HG03442 (cell line): ENCODE measurements at regions not wholly inside any gene's neighbourhood (a gene's known extent, or its start where the extent isn't known, plus 50 kb on each side); places are given as distances from the start of the nearest gene placed in this dataset.
"Not testable (repeated sequence)": the region's sequence is repeated elsewhere in the genome, so short reads cannot be mapped to it uniquely, and the experiment has no call there.

ENCODE experiments used
- ATAC-seq: cut with Tn5 transposase; IDR thresholded peaks from one replicate; pipeline ENCODE4 v1.9.1; 2021; ENCODE audit warnings: mild to moderate bottlenecking, moderate library complexity; ENCODE audit not compliant: unreplicated experiment

DNA sequence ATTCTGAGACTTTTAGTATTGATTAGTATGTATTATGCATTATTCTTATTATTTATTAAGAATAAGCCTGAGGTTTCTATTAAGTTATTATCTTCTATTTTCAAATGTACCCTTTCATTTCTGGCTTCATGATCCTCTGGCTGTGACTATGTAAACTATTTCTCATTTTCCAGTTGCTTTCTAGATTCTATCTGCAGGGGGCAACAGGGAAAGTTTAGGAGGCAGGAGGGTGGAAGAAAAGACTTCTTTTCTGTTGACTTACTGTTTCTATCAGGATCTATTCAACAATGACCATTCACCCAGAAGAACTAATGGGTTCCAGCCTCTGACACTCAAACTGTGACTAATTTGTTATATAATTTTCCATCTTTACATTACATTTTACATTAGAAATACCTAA, 653.4 kb upstream of the FSHR start:
- ATAC-seq = no peak

DNA sequence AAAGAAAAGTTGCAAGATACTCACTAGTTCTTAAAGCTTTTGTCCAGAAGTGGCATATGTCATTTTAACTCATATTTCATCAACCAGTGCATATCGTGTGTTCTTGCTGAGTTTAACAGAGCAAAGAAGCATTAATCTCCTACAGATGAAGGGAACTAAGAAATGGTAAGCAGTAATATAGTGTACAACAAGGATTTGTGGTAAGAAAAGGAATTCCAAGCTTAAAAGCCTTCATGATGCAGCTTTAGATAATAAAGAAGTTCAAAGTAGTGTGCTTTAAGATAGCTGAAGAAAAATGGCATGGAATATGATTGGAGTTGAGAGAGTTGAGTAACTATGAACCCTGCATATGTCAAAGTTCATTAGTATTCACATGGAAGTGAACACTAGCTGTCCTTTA, 649.8 kb upstream of the FSHR start:
- ATAC-seq = no peak

DNA sequence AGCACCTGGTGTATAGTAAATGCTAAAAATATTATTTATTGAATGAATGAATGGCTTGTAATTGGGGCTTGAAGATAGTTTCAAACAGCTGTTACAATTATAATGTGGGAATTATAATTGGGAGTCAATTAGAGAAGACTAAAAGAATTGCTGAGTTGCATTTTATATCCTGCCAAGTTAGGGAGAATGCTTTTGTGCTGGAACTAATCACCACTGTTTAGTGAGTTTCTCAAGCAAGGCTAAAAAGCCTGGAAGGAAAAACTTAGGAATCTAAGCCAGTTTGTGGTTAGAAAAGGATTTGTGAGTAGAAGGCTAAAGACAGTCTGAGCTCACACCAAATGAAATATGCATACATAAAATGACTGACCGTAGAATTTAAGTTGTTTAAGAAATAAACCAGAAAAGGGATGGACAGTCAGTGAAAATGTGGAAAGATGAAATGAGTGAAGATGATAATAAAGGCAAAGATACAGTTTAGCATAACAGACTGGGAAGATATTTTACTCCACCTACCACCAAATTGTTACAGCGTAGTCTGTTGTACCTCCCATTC, 647.7 kb upstream of the FSHR start:
- ATAC-seq = no peak

DNA sequence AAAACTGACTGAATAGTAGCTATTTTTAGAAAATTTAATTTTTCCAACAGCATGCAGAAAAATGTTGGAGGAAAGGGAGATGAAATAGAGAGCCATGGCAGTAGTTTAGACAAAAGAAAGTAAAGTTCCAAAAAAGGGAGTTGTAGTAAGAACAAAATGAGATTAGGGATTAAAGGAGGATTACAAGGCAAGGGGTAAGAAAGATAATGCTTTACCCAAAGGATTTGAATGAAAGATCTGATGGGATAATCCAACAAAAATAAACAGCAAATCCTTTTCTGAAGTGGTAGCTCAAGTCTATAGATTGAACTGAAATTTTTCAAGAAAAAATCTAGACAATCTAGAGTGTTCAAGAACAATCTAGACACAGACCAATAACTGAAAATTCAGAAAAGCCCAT, 644.3 kb upstream of the FSHR start:
- ATAC-seq = no peak

DNA sequence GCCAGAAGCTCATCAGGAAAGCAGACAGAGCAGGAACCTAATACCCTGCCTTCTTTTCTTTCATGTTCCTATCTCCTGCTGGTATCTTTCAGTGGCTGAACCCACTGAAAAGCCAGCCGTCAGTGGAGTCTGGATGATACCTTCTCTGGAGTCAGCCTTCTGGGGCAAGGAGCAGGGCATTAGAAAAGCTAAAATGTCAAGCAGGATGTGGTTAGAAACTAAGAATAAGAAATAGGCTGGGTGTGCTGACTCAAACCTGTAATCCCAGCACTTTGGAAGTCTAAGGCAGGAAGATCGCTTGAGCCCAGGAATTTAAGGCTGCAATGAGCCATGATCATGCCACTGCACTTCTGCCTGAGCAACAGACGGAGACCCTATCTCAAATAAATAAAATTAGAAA, 642.0 kb upstream of the FSHR start:
- ATAC-seq = no peak

DNA sequence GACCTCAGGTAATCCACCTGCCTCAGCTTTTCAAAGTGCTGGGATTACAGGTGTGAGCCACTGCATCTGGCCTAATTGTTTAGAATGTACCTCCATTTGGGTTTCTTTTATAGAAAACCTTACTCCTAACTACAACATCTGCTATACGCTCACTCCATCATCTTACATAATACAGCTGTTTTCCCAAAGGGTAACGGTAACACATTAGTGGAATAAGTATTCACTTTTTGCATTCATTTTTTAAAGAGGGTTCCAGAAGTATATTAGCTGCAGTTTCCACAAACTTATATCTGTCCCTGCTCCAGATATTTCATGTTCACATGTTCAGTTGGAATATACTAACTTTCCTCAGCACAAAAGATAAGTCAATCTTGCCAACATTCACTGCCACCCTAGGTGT, 640.1 kb upstream of the FSHR start:
- no peak for ATAC-seq

DNA sequence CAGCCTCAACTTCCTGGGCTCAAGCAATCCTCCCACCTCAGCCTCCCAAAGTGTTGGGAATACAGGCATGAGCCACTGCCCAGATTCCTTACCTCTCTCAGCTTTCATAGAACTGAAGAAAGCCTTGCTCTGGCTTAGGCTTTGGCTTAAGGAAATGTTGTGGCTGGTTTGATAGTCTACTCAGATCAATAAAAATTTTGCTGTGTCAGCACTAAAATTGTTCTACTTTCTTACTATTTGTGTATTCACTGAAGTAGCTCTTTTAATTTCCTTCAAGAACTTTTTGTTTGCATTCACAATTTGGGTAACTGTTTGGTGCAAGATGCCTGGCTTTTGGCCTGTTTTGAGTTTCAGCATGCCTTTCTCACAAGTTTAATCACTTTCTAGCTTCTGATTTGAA, 634.0 kb upstream of the FSHR start:
- no peak for ATAC-seq

DNA sequence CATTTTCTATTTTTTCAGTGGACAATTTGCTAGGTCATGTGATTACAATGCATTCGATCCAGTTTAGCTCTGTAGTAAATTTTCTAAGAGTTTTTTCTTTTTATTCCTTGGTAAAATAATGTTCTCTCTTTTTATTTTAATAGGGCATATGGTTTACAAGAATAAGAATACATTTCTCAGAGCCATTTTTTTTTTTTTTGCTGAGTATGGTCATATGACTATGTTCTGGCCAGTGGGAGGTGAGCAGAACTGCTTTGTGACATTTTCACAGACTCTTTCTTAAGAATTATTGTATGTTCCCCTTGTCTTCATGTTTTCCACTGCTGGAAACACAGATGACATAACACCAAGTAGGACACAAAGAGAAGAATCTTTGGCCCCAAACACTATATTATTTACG, 626.6 kb upstream of the FSHR start:
- ATAC-seq = no peak

DNA sequence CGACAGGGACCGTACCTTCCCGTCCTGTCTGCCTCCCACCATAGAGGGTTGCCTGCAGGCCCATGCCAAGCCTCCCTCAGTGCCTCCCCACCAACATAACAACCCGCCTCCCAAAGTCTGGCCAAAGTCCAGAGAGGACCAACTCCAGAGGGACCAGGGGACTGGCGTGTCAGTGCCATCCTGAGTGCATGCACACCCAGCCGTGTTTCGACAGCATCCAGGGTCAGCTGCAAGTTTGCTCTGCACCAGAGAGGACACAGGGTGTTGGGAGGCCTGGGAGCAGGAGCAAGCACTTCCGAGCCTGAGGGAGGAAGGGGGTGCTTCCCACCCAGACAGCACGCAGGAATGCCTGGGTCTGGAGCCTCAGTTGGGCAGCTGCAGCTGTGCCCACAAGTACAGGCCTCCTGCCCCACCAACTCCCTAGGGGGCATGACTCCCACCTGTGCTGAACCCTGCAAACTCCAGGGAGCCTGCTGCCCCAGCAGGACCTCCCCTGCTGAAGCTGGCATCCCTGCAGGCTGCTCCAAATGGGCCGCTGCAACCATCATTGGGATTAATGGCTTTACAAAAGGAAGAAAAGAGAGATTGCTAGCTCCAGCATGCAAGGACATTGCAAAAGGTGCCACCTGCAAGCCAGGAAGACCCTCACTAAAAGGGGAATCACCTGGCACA, 618.1 kb upstream of the FSHR start:
- no peak for ATAC-seq

DNA sequence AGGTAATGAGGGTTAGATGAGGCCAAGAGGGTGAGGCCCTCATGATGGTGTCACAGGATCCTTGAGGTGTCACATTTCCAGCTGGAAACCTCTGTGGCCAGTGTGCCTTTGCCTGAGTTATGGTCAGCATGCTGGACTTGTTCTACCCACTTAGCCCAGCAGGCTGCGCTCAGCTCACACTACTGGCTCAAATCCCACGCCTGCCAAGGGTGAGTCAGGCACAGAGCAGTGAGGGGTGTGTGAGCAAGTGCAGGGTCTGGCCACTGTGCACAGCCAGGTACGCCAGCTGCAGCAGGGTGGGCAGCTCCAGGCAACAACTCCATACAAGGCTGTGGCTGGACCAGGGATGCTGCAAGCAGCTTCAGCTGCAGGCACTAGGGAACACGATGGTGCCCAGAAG, 616.6 kb upstream of the FSHR start:
- ATAC-seq = no peak

DNA sequence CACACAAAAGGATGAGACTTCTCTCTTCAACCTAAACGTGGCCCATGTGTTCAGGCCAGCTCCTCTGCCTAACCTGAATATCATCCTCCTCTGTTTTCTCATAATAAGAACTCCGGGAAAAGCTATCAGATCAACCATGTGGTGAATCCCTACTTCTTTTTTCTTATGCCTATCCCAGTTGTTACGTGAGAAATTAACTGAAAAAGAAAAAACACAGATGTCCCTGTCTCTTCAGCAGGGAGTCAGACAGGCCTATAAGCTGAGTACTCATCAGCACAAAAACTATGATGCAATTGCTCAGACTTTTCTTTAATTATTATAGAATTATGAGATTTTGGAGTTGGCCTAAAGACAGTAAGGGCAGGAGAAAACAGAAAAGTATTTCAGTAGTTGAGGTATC, 613.0 kb upstream of the FSHR start:
- no peak for ATAC-seq

DNA sequence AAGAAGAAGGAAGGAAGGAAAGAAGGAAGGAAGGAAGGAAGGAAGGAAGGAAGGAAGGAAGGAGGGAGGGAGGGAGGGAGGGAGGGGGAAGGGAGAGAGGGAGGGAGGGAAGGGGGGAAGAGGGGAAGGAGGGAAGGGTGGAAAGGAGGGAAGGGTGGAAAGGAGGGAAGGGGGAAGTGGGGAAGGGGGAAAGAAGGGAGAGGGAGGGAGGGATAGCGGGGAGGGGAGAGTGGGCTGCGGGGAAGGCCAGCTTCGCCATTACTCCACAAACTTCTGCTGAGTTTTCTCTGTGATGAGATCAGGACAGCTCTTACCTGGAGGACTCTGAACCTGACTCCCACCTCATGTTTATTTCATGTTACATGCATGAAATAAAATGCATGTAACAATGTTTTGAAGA, 601.5 kb upstream of the FSHR start:
- no peak for ATAC-seq

DNA sequence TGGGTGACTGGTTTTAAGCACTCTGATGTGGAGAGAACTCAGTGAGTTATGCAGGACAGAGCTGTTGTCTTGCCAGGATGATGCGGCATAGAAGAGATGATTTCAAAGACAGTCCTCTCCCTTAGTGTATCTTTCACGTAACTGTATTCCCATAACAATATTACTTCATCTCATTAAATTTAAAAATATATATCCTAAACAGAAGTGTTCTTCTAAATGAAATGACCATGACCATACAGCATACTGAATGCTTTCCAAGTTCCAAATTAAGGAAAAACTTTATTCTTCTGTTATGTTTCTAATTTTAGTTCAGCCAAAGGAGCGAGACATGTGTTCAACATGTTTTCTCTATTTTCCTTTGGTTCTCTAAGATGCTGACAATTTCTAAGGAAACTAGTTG, 600.1 kb upstream of the FSHR start:
- ATAC-seq = no peak

DNA sequence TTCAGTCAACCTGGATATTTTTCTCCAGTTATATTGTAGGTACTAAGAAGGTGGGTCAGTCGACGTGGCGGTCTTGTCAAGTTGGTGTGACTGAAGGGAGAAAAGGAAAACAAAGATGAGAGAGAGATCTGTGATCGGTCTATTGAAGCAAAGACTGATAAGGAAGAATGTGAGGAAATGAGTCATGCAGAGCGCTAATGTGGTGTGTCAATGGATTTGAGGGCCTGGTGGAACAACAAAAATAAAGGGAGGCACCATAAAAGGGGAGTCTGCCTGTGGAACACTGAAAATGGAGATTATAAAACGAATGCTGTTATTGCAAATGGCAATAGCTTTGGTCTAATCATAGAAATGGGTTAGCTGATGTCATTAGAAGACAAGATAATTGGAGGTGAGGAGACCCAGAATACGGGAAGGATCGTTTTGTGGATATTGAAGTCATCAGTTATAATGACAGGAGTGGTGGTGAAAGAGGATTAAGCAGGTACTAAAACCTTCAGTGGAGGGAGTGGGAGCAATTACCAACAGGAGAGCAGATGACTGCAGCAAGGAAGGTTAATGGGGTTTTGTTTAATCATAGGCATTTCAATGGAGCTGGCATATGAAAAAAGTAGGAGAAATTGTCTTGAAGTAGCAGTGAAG, 599.1 kb upstream of the FSHR start:
- ATAC-seq = no peak

DNA sequence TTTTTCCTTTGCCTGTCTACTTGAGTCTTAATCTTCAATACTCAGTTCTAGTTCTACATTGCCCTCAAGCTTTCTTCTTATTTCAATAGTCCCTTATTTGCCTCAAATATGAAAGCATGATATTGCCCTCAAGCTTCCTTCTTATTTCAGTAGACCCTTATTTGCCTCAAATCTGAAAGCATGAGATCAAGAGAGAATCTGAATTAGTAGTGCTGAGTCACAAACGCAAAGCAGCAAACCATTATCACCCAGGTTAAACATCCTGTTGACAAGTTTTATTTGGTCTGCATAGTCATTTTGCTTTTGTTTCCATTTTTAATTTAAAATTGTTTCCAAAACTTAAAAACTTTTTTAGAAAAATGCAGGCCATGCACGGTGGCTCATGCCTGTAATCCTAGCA, 583.3 kb upstream of the FSHR start:
- ATAC-seq = no peak

DNA sequence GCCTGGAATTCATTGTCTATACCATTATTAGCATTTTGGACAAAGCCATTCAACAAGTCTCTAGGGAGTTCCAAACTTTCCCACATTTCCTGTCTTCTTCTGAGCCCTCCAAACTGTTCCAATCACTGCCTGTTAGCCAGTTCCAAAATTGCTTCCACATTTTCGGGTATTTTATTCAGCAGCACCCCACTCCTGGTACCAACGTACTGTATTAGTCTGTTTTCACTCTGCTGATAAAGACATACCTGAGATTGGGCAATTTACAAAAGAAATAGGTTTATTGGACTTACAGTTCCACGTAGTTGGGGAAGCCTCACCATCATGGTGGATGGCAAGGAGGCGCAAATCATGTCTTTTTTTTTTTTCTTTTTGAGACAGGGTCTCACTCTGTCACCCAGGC, 578.6 kb upstream of the FSHR start:
- ATAC-seq = not testable (repeated sequence)

DNA sequence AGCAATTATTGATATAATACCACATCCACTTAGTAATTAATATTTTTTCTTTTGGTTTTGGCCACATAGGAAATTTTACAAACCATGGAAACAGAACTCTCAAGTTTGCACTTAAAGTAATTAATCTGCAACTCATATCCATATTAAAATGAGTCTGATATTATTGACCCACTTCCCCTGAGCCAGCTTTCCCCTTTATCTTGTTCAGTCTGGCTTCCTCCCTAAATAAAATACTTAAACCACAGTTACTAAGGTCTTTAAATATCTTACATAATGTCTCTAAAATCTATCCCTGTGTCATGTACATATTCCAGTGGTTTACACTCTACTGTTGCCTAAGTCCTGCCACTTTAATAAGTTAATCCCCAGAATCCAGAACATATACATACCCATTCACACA, 564.9 kb upstream of the FSHR start:
- ATAC-seq = no peak

DNA sequence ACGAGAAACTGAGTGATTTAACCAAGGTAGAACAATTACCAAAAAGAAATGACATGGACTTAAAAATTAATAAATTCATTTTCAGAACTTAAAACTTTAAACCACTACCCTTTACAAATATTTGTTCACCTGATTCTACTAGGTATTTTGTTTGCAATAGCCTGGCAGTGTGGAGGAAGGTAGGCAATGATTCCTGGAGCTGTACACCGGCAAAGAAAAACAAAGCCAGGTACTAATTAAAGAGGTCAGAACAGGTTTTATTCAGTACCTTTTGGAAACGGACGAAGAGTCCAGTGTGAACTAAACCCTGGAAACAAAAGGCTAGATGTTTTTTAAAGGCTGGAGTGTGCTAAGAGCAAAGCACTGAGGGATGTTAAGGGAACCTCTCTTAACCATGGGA, 561.3 kb upstream of the FSHR start:
- ATAC-seq = no peak

DNA sequence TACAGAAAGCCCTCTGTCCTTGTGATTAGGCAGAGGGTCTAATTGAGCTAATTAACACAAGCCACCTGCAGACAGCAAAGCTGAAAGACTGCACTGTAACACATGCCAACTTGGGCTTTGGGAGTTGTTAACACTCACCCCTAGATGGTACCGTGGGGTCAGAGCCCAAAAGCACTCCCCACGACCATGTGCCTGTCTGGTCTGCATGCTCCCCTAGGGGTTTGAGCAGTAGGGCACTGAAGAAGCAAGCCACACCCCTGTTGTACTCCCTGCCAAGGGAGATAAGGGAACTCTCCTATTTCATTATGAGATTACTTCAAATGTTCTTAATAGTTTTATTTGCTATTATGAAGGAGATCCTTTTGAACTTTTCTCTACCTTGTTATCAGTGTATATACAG, 560.1 kb upstream of the FSHR start:
- no peak for ATAC-seq

DNA sequence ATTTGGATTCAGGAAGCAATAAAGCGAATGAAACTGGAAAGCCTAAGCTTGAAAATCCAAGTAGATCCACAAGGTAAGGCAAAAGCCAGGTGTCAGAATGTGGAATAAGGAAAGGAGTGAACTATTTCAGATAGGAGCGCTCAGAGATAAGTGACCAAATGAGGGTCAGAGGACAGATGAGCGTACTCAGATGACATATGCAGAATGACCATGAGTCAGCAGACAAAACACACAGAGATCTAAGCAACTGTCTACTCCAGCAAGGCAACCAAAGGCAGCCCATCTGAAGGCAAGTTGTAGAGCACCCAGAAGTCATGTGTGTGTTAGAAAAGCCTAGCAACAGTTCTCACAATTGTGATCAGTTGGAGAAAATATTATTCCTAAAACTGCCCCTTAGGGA, 548.4 kb upstream of the FSHR start:
- no peak for ATAC-seq

DNA sequence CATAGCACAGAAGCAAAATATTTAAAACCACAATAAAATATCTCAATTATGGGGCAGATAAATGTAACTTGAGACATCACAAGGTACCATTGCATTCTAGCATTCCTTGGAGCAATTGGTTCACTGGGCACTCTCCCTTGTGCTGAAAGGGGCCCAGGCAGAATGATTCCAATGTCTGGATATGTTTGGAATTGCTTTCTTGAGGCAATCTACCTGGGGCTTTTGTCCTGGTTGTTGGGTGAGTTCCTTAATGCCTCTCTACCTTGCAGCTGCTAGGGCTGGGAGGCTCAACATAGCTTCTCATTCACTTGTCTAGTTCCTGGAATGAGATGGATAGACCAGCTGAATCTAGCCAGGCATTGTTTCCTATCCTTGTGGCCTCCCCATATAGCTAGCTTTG, 539.6 kb upstream of the FSHR start:
- ATAC-seq = no peak

DNA sequence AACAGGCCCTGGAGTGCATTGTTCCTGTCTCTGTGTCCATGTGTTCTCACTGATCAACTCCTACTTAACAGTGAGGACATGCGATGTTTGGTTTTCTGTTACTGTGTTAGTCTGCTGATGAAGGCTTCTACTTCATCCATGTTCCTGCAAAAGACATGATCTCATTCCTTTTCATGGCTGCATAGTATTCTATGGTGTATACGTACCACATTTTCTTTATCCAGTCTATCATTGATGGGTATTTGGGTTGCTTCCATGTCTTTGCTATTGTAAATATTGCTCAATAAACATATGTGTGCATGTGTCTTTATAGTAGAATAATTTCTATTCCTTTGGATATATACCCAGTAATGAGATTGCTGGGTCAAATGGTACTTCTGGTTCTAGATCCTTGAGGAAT, 537.7 kb upstream of the FSHR start:
- not testable (repeated sequence) for ATAC-seq

DNA sequence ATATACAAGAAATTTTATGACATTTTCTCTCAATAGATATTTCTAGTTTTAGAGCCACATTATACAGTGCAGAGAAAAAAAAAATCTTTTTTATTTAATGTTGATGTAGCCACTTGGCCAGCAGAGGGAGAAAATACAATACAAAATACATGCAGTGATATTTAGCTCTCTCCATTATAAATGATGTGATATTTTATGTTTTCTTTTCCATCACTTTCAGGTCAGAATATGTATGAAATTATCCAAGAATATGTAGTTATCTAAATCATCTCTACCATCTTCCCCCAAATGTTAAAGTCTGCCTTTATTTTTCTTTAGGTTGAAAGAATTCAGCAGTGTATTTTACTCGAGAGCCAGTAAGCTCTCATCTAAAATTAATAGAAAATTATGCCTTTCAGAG, 533.6 kb upstream of the FSHR start:
- no peak for ATAC-seq
